ENCODE measurements at regions not wholly inside any gene's neighbourhood (a gene's known extent, or its start where the extent isn't known, plus 50 kb on each side); places are given as distances from the start of the nearest gene placed in this dataset.

DNA sequence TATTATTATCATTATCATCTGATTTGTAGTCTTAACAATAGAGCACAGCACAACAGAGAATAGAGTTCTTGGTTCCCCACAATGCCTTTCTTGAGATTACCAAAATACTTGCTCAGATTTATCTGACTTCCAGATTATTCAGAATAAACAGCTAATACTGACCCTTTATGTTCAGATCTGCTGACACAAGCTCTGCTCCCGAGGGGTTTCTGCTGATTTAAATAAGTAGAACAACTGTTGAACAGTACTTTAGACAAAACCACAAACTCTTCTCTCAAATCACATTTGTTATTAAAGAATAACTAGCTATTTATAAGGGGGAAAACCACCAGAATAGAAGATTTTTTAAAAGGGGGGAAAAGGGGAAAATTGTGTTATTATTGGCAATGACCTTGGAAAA lies 380.2 kb upstream of the ATP11B start:
- no peaks in the 10 kb centered on the region for H3F3A ChIP-seq (replicated peaks; ENCODE audit: insufficient read depth)
- H3K4me1 ChIP-seq (ENCODE audit: control insufficient read depth in 1 of 2, insufficient read depth in 2 of 2, low read depth in 1 of 2, low read length in 1 of 2), result no peaks in the 10 kb centered on the region
- DNase-seq, result no peak
- ChIA-PET POLR2A (no interaction called here), CTCF (interaction anchor here (1.1 kb wide), 1 partner anchor 10 kb away, joined by 3 read pairs; no protein-coding TSS in a partner anchor)
- no peaks in the 10 kb centered on the region for H3K9me3 ChIP-seq
- H3K79me2 ChIP-seq (ENCODE audit: insufficient read depth), result no peaks in the 10 kb centered on the region
- H2AFZ ChIP-seq (ENCODE audit: low read depth), result no peak overlapping the region
- H3K36me3 ChIP-seq (replicated peaks in 1 of 2; ENCODE audit: control insufficient read depth in 1 of 2, insufficient read depth in 2 of 2, low read length in 1 of 2), result no peaks in the 10 kb centered on the region
- H3K27ac ChIP-seq (ENCODE audit: low read depth in 2 of 2, low read length in 1 of 2), result no peak overlapping the region
- H3K4me3 ChIP-seq (ENCODE audit: low read depth in 2 of 2, low read length in 1 of 2), result no peak overlapping the region
- no peaks in the 10 kb centered on the region for H3K9me2 ChIP-seq
- no peak overlapping the region for H3K9ac ChIP-seq
- H3K4me2 ChIP-seq, result no peak overlapping the region
- H4K20me1 ChIP-seq (ENCODE audit: insufficient read depth), result no peaks in the 10 kb centered on the region
- no peaks in the 10 kb centered on the region for H3K27me3 ChIP-seq (ENCODE audit: insufficient read depth)
- WGBS (ENCODE audit: low lambda C conversion rate), result 11% methylated on average over 1 of the region's 1 CpG
- no peak for TF ChIP-seq TAF1 (IDR thresholded peaks at IDR 0.05; ENCODE audit: borderline replicate concordance, low read depth, low read length)
- TF ChIP-seq NRF1 (IDR thresholded peaks at IDR 0.05; ENCODE audit: low read depth, low read length), result no peak
- TF ChIP-seq, protein P1, sequence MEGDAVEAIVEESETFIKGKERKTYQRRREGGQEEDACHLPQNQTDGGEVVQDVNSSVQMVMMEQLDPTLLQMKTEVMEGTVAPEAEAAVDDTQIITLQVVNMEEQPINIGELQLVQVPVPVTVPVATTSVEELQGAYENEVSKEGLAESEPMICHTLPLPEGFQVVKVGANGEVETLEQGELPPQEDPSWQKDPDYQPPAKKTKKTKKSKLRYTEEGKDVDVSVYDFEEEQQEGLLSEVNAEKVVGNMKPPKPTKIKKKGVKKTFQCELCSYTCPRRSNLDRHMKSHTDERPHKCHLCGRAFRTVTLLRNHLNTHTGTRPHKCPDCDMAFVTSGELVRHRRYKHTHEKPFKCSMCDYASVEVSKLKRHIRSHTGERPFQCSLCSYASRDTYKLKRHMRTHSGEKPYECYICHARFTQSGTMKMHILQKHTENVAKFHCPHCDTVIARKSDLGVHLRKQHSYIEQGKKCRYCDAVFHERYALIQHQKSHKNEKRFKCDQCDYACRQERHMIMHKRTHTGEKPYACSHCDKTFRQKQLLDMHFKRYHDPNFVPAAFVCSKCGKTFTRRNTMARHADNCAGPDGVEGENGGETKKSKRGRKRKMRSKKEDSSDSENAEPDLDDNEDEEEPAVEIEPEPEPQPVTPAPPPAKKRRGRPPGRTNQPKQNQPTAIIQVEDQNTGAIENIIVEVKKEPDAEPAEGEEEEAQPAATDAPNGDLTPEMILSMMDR (IDR thresholded peaks at IDR 0.05), result no peak
- TF ChIP-seq, protein P2, sequence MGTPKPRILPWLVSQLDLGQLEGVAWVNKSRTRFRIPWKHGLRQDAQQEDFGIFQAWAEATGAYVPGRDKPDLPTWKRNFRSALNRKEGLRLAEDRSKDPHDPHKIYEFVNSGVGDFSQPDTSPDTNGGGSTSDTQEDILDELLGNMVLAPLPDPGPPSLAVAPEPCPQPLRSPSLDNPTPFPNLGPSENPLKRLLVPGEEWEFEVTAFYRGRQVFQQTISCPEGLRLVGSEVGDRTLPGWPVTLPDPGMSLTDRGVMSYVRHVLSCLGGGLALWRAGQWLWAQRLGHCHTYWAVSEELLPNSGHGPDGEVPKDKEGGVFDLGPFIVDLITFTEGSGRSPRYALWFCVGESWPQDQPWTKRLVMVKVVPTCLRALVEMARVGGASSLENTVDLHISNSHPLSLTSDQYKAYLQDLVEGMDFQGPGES (IDR thresholded peaks at IDR 0.05; ENCODE audit: low read depth, low read length), result no peak
- no peak for TF ChIP-seq TCF12 (IDR thresholded peaks at IDR 0.05)

DNA sequence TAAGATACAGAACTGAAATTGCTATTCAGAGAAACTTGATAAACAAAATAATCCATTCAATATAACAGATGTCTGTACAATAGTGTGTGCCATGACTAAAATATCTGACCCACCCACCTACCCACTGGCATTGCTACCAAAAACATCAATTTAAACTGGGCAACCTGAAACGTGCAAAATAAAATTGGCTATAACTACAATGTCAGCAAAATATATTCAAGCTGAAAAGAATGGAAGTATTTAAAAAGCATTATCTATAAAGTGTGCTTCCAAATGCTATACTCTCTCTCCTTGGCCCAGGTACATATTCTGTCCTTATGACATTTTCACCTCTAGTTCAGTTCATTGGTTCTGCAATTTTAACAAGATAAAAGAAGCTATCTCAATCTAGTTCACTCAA lies 379.6 kb upstream of the ATP11B start:
- no peaks in the 10 kb centered on the region for H3K4me1 ChIP-seq (ENCODE audit: control insufficient read depth in 1 of 2, insufficient read depth in 2 of 2, low read depth in 1 of 2, low read length in 1 of 2)
- no peaks in the 10 kb centered on the region for H3K79me2 ChIP-seq (ENCODE audit: insufficient read depth)
- no peak overlapping the region for H3K27ac ChIP-seq (ENCODE audit: low read depth in 2 of 2, low read length in 1 of 2)
- no peak overlapping the region for H3K4me3 ChIP-seq (ENCODE audit: low read depth in 2 of 2, low read length in 1 of 2)
- POLR2A ChIA-PET, result no interaction called here
- H4K20me1 ChIP-seq (ENCODE audit: insufficient read depth), result no peaks in the 10 kb centered on the region
- H3K4me2 ChIP-seq, result no peak overlapping the region
- CTCF ChIA-PET, result interaction anchor here (1.1 kb wide), 1 partner anchor 11 kb away, joined by 3 read pairs; no protein-coding TSS in a partner anchor
- H3F3A ChIP-seq (replicated peaks; ENCODE audit: insufficient read depth), result no peaks in the 10 kb centered on the region
- no peak for DNase-seq
- no peaks in the 10 kb centered on the region for H3K9me3 ChIP-seq
- H3K36me3 ChIP-seq (replicated peaks in 1 of 2; ENCODE audit: control insufficient read depth in 1 of 2, insufficient read depth in 2 of 2, low read length in 1 of 2), result no peaks in the 10 kb centered on the region
- 14% methylated on average over 1 of the region's 1 CpG for WGBS (ENCODE audit: low lambda C conversion rate)
- no peaks in the 10 kb centered on the region for H3K9me2 ChIP-seq
- no peaks in the 10 kb centered on the region for H3K27me3 ChIP-seq (ENCODE audit: insufficient read depth)
- H2AFZ ChIP-seq (ENCODE audit: low read depth), result no peak overlapping the region
- H3K9ac ChIP-seq, result no peak overlapping the region
- TF ChIP-seq RXRA (IDR thresholded peaks at IDR 0.05; ENCODE audit: borderline replicate concordance, low read depth), result no peak
- TF ChIP-seq, protein P3, sequence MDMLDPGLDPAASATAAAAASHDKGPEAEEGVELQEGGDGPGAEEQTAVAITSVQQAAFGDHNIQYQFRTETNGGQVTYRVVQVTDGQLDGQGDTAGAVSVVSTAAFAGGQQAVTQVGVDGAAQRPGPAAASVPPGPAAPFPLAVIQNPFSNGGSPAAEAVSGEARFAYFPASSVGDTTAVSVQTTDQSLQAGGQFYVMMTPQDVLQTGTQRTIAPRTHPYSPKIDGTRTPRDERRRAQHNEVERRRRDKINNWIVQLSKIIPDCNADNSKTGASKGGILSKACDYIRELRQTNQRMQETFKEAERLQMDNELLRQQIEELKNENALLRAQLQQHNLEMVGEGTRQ (IDR thresholded peaks at IDR 0.05; ENCODE audit: borderline replicate concordance, low read depth, low read length), result no peak
- no peak for TF ChIP-seq RFX5 (IDR thresholded peaks at IDR 0.05; ENCODE audit: low read length)
- no peak for TF ChIP-seq RAD21 (IDR thresholded peaks at IDR 0.05; ENCODE audit: low read length)
- TF ChIP-seq, protein P4, sequence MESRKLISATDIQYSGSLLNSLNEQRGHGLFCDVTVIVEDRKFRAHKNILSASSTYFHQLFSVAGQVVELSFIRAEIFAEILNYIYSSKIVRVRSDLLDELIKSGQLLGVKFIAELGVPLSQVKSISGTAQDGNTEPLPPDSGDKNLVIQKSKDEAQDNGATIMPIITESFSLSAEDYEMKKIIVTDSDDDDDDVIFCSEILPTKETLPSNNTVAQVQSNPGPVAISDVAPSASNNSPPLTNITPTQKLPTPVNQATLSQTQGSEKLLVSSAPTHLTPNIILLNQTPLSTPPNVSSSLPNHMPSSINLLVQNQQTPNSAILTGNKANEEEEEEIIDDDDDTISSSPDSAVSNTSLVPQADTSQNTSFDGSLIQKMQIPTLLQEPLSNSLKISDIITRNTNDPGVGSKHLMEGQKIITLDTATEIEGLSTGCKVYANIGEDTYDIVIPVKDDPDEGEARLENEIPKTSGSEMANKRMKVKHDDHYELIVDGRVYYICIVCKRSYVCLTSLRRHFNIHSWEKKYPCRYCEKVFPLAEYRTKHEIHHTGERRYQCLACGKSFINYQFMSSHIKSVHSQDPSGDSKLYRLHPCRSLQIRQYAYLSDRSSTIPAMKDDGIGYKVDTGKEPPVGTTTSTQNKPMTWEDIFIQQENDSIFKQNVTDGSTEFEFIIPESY (IDR thresholded peaks at IDR 0.05; ENCODE audit: borderline replicate concordance, low read depth), result no peak
- no peak for TF ChIP-seq MEF2A (IDR thresholded peaks at IDR 0.05; ENCODE audit: borderline replicate concordance, low read depth)
- no peak for TF ChIP-seq NFIC (IDR thresholded peaks at IDR 0.05; ENCODE audit: borderline replicate concordance)
- TF ChIP-seq MXI1 (IDR thresholded peaks at IDR 0.05; ENCODE audit: low read depth, low read length), result no peak
- no peak for TF ChIP-seq CHD2 (IDR thresholded peaks at IDR 0.05; ENCODE audit: low read length, partially characterized antibody)
- TF ChIP-seq EZH2phosphoT487 (IDR thresholded peaks at IDR 0.05; ENCODE audit: borderline replicate concordance, low read depth), result no peak
- TF ChIP-seq, protein P5, sequence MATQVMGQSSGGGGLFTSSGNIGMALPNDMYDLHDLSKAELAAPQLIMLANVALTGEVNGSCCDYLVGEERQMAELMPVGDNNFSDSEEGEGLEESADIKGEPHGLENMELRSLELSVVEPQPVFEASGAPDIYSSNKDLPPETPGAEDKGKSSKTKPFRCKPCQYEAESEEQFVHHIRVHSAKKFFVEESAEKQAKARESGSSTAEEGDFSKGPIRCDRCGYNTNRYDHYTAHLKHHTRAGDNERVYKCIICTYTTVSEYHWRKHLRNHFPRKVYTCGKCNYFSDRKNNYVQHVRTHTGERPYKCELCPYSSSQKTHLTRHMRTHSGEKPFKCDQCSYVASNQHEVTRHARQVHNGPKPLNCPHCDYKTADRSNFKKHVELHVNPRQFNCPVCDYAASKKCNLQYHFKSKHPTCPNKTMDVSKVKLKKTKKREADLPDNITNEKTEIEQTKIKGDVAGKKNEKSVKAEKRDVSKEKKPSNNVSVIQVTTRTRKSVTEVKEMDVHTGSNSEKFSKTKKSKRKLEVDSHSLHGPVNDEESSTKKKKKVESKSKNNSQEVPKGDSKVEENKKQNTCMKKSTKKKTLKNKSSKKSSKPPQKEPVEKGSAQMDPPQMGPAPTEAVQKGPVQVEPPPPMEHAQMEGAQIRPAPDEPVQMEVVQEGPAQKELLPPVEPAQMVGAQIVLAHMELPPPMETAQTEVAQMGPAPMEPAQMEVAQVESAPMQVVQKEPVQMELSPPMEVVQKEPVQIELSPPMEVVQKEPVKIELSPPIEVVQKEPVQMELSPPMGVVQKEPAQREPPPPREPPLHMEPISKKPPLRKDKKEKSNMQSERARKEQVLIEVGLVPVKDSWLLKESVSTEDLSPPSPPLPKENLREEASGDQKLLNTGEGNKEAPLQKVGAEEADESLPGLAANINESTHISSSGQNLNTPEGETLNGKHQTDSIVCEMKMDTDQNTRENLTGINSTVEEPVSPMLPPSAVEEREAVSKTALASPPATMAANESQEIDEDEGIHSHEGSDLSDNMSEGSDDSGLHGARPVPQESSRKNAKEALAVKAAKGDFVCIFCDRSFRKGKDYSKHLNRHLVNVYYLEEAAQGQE (IDR thresholded peaks at IDR 0.05; ENCODE audit: low read depth, low read length), result no peak
- TF ChIP-seq EP300 (IDR thresholded peaks at IDR 0.05; ENCODE audit: borderline replicate concordance in 1 of 2, low read depth in 1 of 2, low read length in 1 of 2), result no peak
- TF ChIP-seq FOXM1 (IDR thresholded peaks at IDR 0.05; ENCODE audit: low read depth), result no peak
- TF ChIP-seq ELF1 (IDR thresholded peaks at IDR 0.05), result no peak

Measured in SK-N-SH (cell line).